H54 (cell line): ENCODE measurements at regions not wholly inside any gene's neighbourhood (a gene's known extent, or its start where the extent isn't known, plus 50 kb on each side); places are given as distances from the start of the nearest gene placed in this dataset.

Experiments used
- DNase-seq: peaks from one replicate; pipeline ENCODE4 v3.0.0; 2011; ENCODE audit warnings: low spot score, mixed read lengths; ENCODE audit not compliant: insufficient read length
- FAIRE-seq: peaks from 3 replicates; lab custom pipeline; 2011; peaks lifted over from hg19 to GRCh38; lab: Jason Lieb, UNC
- POLR2A ChIP-seq: IDR thresholded peaks from 2 replicates; pipeline ENCODE4 v1.6.1; 2011; ENCODE audit warnings: low read depth, mild to moderate bottlenecking, low read length

GRCh38 chr11:116472651-116473050 lies 300.1 kb downstream of the BUD13 start:
- FAIRE-seq: no peak
- DNase-seq: no peak
- no peak for TF ChIP-seq POLR2A

GRCh38 chr11:116471608-116472256 lies 301.1 kb downstream of the BUD13 start:
- FAIRE-seq: no peak
- no peak for DNase-seq
- TF ChIP-seq POLR2A: no peak

GRCh38 chr11:116468699-116469098 lies 304.1 kb downstream of the BUD13 start:
- TF ChIP-seq POLR2A: no peak
- DNase-seq (no peak), FAIRE-seq (no peak)

GRCh38 chr11:116467823-116468222 lies 305.0 kb downstream of the BUD13 start:
- FAIRE-seq (no peak), DNase-seq (no peak)
- TF ChIP-seq POLR2A: no peak

- no peak for DNase-seq
- TF ChIP-seq POLR2A: no peak
- FAIRE-seq: no peak
These were observed 306.0 kb downstream of the BUD13 start for GRCh38 chr11:116466801-116467200.

GRCh38 chr11:116466191-116466590 lies 306.6 kb downstream of the BUD13 start:
- FAIRE-seq: no peak

GRCh38 chr11:116465056-116465455 lies 307.7 kb downstream of the BUD13 start:
- DNase-seq: no peak

More at GRCh38 chr11:116466191-116466590, 306.6 kb downstream of the BUD13 start:
- DNase-seq: no peak
- no peak for TF ChIP-seq POLR2A

GRCh38 chr11:116461789-116462188 lies 311.0 kb downstream of the BUD13 start:
- DNase-seq (no peak), FAIRE-seq (no peak)
- no peak for TF ChIP-seq POLR2A

More at GRCh38 chr11:116465056-116465455, 307.7 kb downstream of the BUD13 start:
- no peak for FAIRE-seq
- no peak for TF ChIP-seq POLR2A

- DNase-seq: no peak
- no peak for FAIRE-seq
- no peak for TF ChIP-seq POLR2A
These were observed 312.4 kb downstream of the BUD13 start for GRCh38 chr11:116460156-116460920.

- DNase-seq (no peak), FAIRE-seq (no peak)
- TF ChIP-seq POLR2A: no peak
These were observed 313.4 kb downstream of the BUD13 start for GRCh38 chr11:116459185-116460045.

GRCh38 chr11:116458546-116458945 lies 314.2 kb downstream of the BUD13 start:
- no peak for FAIRE-seq
- no peak for TF ChIP-seq POLR2A
- no peak for DNase-seq

- TF ChIP-seq POLR2A: no peak
- DNase-seq (no peak), FAIRE-seq (no peak)
These were observed 315.3 kb downstream of the BUD13 start for GRCh38 chr11:116457336-116458007.

- no peak for TF ChIP-seq POLR2A
- DNase-seq: no peak
- no peak for FAIRE-seq
These were observed 317.8 kb downstream of the BUD13 start for GRCh38 chr11:116454951-116455350.
